H1 (cell line): ENCODE measurements at regions not wholly inside any gene's neighbourhood (a gene's known extent, or its start where the extent isn't known, plus 50 kb on each side); places are given as distances from the start of the nearest gene placed in this dataset.

ENCODE experiments used
- BACH1 ChIP-seq: IDR thresholded peaks from 2 replicates; pipeline ENCODE4 v1.6.1; 2012; ENCODE audit warnings: low read length, improper control_type of control experiment
- CTBP2 ChIP-seq: IDR thresholded peaks from 2 replicates; pipeline ENCODE4 v1.7.0; 2011; ENCODE audit warnings: borderline replicate concordance, mild to moderate bottlenecking, moderate library complexity, mixed read lengths, low read length; ENCODE audit not compliant: insufficient read depth, insufficient read length

DNA sequence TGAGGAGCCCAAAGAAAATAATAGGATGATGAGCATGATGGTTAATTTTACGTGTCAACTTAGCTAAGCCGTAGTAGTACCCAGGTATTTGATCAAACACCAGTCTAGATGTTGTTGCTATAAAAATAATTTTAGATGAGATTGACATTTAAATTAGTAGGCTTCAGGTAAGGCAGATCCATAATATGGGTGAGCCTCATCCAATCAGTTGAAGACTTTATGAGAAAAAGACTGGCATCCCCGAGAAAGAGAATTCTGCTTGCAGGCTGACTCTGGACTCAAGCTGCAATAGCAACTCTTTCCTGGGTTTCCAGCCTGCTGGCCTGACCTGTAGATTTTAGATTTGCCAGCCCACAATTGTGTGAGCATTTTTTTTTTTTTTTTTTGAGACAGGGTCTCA lies 192.8 kb upstream of the LNX1 start (continued):
- no peak for TF ChIP-seq CTBP2
- no peak for TF ChIP-seq BACH1
